ENCODE measurements at regions not wholly inside any gene's neighbourhood (a gene's known extent, or its start where the extent isn't known, plus 50 kb on each side); places are given as distances from the start of the nearest gene placed in this dataset.

DNA sequence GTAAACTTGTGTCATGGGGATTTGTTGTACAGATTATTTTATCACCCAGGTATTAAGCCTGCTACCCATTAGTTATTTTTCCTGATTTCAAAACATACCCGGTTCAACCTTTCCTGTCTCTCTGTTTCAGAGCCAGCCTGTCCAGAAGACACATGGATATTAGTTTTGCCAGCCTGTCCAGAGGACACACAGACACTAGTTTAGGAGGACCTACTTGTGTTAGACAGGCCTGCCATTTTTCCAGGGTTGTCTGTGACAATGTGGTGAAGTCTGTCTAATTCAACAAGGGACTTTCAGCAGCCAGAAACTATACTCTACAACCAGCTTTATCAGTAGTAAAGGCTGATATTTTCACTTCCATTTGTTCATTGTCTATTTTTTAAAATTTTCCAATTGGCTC, 56.1 kb upstream of the DCC start:
- TF ChIP-seq POLR2A (IDR thresholded peaks at IDR 0.05) (no peak), CTCF (IDR thresholded peaks at IDR 0.05) (no peak)

Measured in ovary (tissue), 3 donors.